HG03039 (cell line): ENCODE measurements at regions not wholly inside any gene's neighbourhood (a gene's known extent, or its start where the extent isn't known, plus 50 kb on each side); places are given as distances from the start of the nearest gene placed in this dataset.
"Not testable (repeated sequence)": the region's sequence is repeated elsewhere in the genome, so short reads cannot be mapped to it uniquely, and the experiment has no call there.

ENCODE experiments used
- ATAC-seq: cut with Tn5 transposase; IDR thresholded peaks from one replicate; pipeline ENCODE4 v1.9.1; 2021; ENCODE audit warnings: mild to moderate bottlenecking, moderate library complexity; ENCODE audit not compliant: unreplicated experiment

DNA sequence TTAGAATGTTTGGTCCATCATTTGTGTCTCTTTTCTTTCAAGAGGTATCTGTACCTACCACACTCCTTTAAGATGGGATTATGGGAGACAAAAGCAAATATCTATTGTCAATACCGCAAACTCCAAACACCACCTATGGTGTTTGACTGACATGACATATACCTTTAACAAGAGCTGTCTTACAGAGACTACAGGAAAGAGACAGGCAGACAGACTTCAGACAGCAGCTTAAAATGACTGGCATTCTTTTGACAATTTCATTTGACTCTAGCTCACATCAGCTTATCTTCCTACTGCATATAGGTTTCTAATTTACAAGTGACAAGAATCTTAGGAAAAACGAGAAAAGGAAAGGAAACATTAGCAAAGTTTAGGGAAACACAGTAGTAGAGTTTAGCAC is 256.0 kb upstream of the TFAP2D start:
- no peak for ATAC-seq

DNA sequence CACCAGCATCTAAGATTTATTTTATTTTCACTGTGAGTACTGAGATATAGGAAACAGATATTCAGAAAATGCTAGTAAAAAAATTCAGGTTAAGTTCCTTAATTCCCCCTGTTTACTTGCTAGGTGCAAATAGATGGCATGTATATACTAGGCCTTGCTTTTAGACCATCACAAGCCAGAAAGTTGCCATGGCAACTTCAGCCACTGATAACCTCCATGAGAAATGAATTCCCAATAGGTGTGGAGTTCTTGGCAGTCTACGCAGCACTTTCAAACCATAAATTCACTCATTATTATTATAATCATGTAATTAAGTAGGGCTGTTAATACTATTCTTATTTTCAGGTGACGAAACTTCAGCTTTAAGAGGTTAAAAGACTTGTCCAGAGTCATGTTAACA is 251.6 kb upstream of the TFAP2D start:
- ATAC-seq: no peak

- ATAC-seq: no peak
These were observed 249.4 kb upstream of the TFAP2D start for GRCh38 chr6:50463931-50464330.

GRCh38 chr6:50467931-50468330 is 245.4 kb upstream of the TFAP2D start:
- no peak for ATAC-seq

GRCh38 chr6:50471041-50471440 is 242.3 kb upstream of the TFAP2D start:
- ATAC-seq: no peak

DNA sequence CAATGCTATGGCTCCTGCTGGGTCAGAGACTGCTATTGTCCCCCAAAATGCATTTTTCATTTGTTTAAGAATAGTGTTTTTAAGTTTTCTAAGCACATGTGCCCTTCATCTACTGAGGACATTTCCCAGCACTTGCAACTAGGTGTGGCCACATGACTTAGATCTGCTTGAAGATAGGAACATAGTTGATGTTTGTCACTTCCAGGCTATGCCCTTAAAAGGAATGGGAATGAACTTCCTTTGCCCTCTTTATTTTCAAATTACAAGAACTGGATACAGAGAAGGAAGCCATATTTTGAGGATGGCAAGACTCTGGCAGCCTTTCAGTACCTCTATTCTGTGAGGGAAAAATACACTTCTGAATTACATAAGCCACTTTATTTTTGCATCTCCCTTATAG is 203.0 kb upstream of the TFAP2D start:
- no peak for ATAC-seq

- ATAC-seq: no peak
These were observed 192.7 kb upstream of the TFAP2D start for GRCh38 chr6:50520326-50521266.

DNA sequence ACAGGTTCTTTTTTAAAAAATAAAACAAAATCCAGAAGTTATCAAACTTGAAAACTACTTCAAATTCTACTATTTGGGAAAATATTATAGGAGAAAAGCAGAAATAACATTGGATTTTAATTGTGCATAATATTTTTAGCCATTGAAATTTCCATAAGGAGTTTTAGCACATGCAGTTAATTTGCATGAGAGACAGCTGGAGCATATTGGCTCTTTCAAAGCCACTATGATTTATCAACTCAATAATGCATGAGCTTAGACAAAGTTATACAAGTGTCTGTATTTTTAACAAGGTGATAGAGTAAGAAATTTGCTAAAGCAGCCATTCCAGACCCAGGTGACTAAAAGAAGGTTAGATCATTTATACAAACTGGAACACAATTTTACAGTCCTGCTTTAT is 189.0 kb upstream of the TFAP2D start:
- no peak for ATAC-seq

GRCh38 chr6:50527985-50528384 is 185.3 kb upstream of the TFAP2D start:
- no peak for ATAC-seq

DNA sequence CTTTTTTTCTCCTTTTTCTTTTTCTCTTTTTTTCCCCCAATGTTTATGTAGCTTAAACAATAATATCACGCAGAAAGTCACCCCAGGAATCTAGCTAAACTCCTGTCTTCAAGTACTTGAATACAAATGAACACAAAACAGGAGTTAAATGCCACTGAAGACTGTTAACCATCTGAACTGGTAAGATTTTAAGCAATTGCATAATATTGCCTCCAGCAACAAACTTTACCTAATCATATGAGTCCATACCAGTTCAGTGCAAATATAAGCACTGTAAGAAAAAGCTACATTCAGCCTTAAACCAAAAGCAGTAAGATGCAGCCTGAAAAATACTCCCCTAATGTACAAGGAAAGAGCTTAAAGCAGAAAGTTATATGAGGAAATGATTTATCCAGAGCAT is 173.9 kb upstream of the TFAP2D start:
- ATAC-seq: no peak

DNA sequence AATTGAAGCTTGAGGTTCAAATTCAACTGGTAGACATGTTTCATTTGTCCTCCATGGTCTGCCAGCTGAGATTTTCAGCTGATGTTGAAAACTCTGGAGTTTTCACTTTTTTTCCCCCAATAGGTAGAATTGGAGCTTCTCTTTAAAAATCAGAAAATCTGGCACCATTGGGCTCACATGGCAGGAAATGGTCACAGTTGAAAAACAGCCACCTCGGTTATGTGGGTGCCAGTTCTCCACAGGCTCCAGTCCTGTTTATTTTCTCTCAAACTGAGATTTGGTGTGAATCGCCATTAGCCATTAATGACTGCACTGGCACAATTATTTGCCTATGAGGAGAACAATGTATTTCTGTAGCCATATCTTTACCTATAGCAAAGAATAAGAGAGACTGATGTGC is 171.4 kb upstream of the TFAP2D start:
- ATAC-seq: no peak

DNA sequence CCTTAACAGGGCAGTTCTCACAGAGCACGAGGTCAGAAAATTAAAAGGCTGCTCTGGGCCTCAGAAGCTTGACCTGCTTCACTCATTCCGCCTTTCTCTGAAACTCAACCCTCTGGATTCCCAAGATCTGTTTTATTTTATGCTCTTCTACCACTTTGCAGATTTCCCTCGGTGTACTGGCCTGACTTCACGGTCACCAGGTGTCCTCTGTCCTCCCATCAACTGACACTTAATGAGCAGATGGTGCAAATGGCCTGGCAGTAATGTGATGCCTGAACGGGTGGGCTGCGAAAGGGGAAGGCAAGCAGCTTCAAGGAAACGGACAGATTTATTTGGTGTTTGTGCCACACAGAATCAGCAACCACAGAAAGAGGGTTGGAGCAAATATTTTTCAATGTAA is 169.7 kb upstream of the TFAP2D start:
- ATAC-seq: no peak

DNA sequence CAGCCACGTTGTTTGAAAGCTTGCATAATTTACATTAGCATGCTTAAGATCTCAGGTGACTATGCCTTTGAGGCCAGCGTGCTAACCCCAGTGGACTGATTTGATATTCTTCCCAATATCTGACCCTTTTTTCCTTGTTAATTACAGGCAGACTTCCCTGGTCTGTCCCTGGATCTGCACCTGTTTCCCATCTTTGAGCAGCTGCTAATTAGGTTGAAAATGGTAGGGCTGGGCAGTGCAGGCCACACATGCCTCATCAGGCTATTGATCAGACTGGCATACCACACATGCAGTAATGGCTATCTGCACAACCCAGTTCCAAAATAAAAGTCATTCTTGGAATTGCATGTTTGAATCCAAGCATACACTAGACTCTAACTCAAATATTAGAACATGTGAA is 164.3 kb upstream of the TFAP2D start:
- no peak for ATAC-seq

GRCh38 chr6:50549475-50549874 is 163.9 kb upstream of the TFAP2D start:
- ATAC-seq: no peak

DNA sequence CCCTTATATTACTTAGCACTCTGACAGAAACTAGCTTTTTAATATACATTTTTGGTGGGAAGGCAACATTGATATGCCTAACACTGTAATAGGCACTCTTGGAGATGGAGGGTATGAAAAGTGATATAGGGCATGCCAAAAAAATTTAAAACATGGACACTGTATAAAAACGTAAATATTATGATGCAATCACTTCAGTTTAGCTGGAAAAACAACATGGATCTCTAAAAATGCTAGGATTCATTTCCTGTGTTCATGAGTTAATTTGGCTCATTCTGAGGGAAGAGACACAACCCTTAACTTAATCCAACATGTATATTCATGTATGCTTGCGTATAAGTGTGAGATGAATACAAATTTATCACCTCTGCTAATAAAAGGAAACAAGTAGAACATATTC is 157.3 kb upstream of the TFAP2D start:
- no peak for ATAC-seq

- ATAC-seq: no peak
These were observed 148.3 kb upstream of the TFAP2D start for GRCh38 chr6:50565004-50565403.

DNA sequence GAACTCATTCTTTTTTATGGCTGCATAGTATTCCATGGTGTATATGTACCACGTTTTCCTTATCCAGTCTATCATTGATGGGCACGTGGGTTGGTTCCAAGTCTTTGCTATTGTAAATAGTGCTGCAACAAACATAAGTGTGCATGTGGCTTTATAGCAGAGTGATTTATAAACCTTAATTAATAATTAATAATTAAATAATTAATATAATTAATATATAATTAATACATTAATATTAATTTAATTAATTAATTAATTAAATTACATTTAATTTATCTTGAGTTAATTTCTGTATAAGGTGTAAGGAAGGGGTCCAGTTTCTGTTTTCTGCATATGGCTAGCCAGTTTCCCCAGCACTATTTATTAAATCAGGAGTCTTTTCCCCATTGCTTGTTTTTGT is 142.1 kb upstream of the TFAP2D start:
- not testable (repeated sequence) for ATAC-seq

DNA sequence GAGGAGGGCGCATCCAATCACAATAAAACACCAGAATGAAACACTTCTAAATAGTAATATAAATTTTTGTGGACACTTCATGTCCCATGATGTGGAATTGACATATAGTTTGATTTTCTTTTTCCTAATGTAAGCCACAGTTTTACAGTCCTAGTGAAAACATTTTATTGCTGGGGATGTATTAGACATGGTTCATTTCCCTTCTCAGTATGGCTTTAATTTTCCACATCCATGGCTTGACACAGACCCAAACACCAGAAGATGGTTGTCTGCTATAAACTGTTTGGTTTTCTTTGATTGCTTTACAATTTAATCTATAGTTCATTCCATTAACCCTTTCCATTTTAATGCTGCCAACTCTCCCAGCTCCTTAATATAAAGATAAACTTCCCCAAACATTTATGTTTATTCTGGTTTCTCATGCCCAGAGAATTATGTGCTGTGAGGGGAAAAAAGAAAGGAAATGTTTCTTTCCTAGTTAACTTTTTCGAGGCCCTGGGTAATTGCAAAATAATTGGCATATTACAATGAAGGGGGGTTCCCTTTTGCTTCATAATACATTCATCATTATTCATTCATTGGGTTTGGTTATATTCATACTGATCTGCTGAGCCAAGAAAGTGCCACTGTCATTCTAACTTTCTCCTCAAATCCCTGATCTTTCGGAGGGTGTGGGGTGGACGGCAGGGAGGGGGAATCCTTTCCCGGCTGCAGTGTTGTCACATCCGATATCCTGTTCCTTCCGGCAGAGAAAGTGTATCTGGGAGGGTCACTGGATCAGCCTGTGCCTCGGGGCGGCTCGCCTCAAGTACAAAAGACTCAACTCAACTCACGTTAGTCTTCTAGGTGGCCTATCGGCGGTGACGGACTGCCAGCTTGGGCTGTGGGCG is 127.6 kb upstream of the TFAP2D start:
- no peak for ATAC-seq

- ATAC-seq: no peak
These were observed 127.0 kb upstream of the TFAP2D start for GRCh38 chr6:50586331-50586675.

DNA sequence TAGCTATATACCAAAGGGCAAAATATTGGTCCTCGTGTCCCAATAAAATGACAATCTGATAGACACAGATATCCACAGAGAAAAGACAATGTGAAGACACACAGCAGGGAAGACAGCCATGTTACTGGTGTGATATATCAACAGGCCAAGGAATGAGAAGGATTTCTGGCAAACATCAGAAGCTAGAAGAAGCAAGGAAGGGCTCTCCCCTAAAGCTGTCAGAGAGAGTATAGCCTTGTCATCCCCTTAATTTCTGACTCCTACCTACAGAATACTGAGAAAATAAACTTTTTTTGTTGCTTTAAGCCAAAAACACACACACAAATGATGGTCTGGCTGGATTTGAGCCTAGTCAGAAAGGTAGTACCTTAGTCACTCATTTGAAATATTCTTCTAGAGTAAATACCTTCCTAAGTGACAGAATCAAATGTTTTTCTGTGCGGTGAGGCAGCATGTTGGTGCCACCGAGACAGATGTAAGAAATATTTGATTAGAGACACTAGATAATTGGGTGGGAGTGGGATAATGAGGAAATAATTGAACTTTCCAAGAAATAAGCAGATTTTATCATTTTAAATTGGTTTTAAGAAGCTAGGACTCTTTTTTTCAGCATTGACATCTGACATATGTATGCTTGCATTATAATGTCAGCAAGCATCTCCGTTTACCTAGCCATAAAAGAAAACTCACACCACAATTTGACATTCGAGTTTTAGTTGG is 123.4 kb upstream of the TFAP2D start:
- no peak for ATAC-seq

DNA sequence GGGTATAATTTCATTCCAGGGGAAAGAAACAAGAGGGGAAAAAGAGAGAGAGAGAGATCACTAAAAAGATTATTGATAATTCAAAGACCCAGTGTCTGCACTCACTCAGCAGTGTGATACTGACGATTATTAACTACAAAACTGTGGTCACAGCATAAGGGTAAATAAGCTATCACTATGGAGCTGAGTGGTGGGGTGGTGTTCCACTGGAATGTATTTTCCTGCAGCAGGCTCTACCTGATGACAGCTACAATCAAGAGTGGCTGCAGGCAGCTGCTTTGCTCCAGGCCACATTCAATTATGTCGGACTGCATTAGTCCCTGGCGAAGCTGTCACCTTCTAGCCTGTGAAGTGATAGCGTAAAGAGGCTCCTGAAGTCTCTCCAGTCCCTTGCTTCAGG is 122.2 kb upstream of the TFAP2D start:
- no peak for ATAC-seq
